ENCODE measurements at regions not wholly inside any gene's neighbourhood (a gene's known extent, or its start where the extent isn't known, plus 50 kb on each side); places are given as distances from the start of the nearest gene placed in this dataset.

DNA sequence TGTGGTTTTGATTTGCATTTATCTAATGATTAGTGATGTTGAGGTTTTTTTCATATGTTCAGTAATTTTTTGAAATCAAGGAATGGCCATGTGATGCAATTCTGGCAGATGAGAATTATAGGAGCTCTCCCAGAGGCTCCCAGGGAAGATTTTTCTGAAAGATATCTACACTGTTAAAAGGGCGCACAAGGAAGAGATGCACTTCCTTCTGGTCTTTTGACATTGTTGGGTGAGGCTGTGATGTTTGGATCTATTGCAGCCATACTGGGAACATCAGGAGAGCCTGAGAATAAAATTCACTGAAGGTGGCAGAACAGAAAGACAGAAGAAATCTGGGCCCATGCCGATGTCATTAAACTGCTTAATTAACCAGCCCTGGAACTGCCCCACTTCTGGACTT is 108.5 kb downstream of the DDX1 start:
- TF ChIP-seq PAX5 (IDR thresholded peaks at IDR 0.05; ENCODE audit: insufficient read depth, low read length, severe bottlenecking) (no peak), POLR2AphosphoS5 (IDR thresholded peaks at IDR 0.05; ENCODE audit: low read depth, low read length) (no peak), SPI1 (IDR thresholded peaks at IDR 0.05; ENCODE audit: low read depth, low read length) (no peak), POLR2A (IDR thresholded peaks at IDR 0.05; ENCODE audit: low read depth, low read length) (no peak), TAF1 (IDR thresholded peaks at IDR 0.05; ENCODE audit: low read depth, low read length) (no peak), POU2F2 (IDR thresholded peaks at IDR 0.05; ENCODE audit: low read depth, low read length) (no peak)
- FAIRE-seq: no peak
- no peak for DNase-seq (ENCODE audit: insufficient read length, low spot score)

DNA sequence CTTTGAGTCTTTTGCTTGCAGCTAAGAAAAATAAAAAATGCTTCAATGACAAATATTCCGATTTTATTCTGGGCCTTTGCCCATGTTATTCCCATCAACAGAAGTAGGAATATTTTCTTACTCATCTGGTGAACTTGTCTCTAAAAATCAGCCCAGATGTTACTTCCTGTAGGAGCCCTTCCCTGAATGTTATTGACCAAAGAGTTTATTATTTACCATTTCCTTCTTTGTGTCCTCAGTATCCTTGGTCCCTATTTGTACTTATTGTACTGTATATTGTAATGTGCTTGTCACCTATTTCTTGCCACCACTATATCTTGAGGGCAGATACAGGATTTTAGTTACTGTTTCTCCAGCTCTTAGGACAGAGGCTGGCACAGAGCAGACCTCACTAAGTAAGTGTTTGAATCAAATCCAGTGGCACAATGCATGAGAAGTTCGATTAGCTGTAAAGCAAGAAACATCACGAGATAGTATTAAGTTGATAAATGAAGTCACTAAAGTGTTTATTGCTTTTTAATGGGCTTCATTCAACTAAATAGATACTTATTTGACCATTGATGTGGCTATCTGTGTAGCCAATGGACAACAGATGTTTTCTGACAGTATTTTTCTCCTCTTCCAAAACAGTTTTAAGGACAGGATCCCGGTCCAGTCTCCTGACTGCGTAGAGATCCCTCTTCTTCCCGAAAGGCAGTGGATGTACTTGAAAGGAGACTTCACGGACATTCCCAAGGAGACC is 109.1 kb downstream of the DDX1 start:
- no peak for FAIRE-seq
- TF ChIP-seq POLR2AphosphoS5 (IDR thresholded peaks at IDR 0.05; ENCODE audit: low read depth, low read length) (no peak), TAF1 (IDR thresholded peaks at IDR 0.05; ENCODE audit: low read depth, low read length) (no peak), POLR2A (IDR thresholded peaks at IDR 0.05; ENCODE audit: low read depth, low read length) (no peak), POU2F2 (IDR thresholded peaks at IDR 0.05; ENCODE audit: low read depth, low read length) (no peak), PAX5 (IDR thresholded peaks at IDR 0.05; ENCODE audit: insufficient read depth, low read length, severe bottlenecking) (no peak), SPI1 (IDR thresholded peaks at IDR 0.05; ENCODE audit: low read depth, low read length) (no peak)

DNA sequence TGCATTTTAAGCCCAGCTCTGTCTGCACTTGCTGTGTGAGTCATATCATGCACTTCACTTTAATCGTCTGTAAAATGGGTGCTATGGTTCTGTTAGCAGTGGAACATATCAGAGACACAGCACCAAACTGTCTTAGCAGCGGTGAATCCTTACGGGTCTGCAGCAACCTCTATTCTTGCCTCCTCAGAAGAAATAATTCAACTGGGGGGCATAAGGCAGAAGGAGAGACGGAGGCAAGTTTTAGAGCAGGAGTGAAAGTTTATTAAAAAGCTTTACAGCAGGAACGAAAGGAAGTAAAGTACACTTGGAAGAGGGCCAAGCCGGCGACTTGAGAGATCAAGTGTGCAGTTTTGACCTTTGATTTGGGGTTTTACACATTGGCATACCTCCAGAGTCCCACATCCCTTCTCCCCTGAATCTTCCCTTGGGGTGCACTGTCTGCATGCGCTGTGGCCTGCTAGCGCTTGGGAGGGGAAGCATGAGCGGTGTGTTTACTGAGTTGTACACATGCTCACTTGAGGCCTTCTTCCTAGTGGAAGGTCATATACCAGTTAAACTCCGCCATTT is 109.8 kb downstream of the DDX1 start:
- FAIRE-seq (no peak), DNase-seq (ENCODE audit: insufficient read length, low spot score) (no peak)
- no peak for TF ChIP-seq PAX5 (IDR thresholded peaks at IDR 0.05; ENCODE audit: insufficient read depth, low read length, severe bottlenecking)
- TF ChIP-seq POLR2AphosphoS5 (IDR thresholded peaks at IDR 0.05; ENCODE audit: low read depth, low read length): no peak
- no peak for TF ChIP-seq TAF1 (IDR thresholded peaks at IDR 0.05; ENCODE audit: low read depth, low read length)
- no peak for TF ChIP-seq POU2F2 (IDR thresholded peaks at IDR 0.05; ENCODE audit: low read depth, low read length)
- TF ChIP-seq SPI1 (IDR thresholded peaks at IDR 0.05; ENCODE audit: low read depth, low read length): no peak
- no peak for TF ChIP-seq POLR2A (IDR thresholded peaks at IDR 0.05; ENCODE audit: low read depth, low read length)

More for the DNA sequence above, 109.1 kb downstream of the DDX1 start:
- DNase-seq (ENCODE audit: insufficient read length, low spot score): no peak

DNA sequence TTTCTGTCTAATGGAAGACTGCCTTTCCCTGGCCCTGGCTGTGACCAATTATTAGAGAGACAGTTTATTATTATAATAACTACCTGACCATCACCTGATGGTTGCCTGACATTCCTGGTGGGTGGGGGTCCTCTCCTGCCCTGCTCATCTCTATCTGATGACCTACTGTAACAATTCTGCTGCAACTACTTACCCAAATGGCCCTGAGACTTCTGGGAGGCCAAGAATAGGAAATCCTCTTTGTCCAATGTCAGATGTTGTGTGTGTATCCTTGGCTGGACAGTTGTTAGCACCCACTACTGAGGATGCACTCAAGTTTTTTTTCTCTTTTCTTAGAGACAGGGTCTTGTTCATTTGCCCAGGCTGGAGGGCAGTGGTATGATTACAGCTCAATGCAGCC is 110.3 kb downstream of the DDX1 start:
- DNase-seq (ENCODE audit: insufficient read length, low spot score) (no peak), FAIRE-seq (no peak)
- TF ChIP-seq TAF1 (IDR thresholded peaks at IDR 0.05; ENCODE audit: low read depth, low read length) (no peak), POLR2A (IDR thresholded peaks at IDR 0.05; ENCODE audit: low read depth, low read length) (no peak), PAX5 (IDR thresholded peaks at IDR 0.05; ENCODE audit: insufficient read depth, low read length, severe bottlenecking) (no peak), SPI1 (IDR thresholded peaks at IDR 0.05; ENCODE audit: low read depth, low read length) (no peak), POU2F2 (IDR thresholded peaks at IDR 0.05; ENCODE audit: low read depth, low read length) (no peak), POLR2AphosphoS5 (IDR thresholded peaks at IDR 0.05; ENCODE audit: low read depth, low read length) (no peak)

DNA sequence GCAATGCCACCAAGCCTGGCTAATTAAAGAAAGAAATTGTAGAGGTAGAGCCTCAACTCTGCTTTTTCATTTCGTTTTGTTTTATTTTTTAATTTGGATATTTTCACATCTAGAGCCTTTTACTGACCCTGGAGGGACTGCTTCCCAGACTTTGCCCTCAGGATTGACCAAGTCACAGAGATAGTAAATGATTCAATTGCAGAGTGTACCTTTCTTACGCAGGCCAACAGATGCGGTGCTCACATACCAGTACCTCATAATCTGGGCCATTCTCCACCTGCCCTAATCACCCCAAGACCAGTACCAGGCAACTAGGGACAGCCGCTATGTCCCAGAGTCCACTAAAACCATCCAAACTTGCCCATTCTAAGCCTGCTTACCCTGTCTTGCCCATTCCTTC is 110.8 kb downstream of the DDX1 start:
- no peak for DNase-seq (ENCODE audit: insufficient read length, low spot score)
- FAIRE-seq: no peak
- TF ChIP-seq POLR2A (IDR thresholded peaks at IDR 0.05; ENCODE audit: low read depth, low read length) (no peak), TAF1 (IDR thresholded peaks at IDR 0.05; ENCODE audit: low read depth, low read length) (no peak), POLR2AphosphoS5 (IDR thresholded peaks at IDR 0.05; ENCODE audit: low read depth, low read length) (no peak), PAX5 (IDR thresholded peaks at IDR 0.05; ENCODE audit: insufficient read depth, low read length, severe bottlenecking) (no peak), SPI1 (IDR thresholded peaks at IDR 0.05; ENCODE audit: low read depth, low read length) (no peak), POU2F2 (IDR thresholded peaks at IDR 0.05; ENCODE audit: low read depth, low read length) (no peak)

DNA sequence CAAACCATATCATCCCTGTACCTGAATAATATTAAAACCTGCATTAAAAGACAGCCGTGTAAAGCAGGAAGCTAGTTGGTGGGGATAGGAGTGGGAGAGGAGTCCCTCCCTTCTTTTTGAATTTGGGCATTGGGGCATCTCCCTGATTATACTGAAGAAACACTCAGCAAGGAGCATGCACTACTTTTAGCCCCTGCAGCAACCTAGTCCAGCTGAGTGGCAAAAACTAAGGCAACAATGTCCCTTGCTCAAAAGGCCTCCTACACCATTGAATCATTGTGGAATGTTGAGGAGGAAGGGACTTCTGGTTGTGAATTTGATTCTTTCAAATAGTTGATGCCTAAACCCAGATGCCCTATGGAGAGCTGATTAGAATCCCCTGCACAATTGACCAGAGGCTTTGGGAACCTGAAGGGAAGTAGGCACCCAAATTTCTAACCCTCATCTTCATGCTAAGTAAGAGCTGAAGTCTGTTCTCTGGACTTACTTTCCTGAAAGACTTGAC is 111.7 kb downstream of the DDX1 start:
- no peak for FAIRE-seq
- no peak for DNase-seq (ENCODE audit: insufficient read length, low spot score)
- TF ChIP-seq TAF1 (IDR thresholded peaks at IDR 0.05; ENCODE audit: low read depth, low read length): no peak

DNA sequence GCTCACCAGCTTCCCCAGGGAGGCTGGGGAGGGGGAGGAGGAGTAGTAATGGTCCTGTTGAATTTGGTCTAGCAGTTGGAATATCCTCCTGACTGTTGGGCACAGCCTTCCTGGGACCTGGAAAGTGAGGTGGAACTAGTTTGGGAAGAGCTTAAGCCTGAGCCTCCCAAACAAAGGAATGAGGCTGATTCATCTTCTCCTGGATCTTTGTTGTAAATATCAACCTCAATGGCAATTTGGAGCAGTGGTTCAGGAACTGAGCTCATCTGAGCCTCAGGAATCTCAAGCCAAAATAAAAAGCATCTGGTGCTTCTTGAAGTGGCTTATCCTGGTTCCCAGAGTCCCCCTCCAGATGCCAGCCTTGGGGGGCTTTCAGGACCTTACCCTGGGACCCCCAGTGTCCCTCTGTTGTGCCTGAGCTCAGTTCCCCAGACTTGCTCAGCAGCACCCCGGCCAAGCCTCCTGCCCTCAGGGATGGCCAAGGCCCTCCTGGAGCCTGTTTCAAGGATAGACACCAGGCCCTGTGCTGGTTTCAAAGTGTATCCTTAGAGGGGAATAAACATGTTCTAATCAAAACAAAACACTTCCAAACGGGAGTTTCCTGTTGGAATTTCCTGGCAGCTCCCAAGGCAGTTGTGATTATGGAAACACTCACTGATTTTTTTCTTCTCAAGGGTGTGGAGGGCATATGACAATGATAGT is 112.6 kb downstream of the DDX1 start:
- no peak for FAIRE-seq
- DNase-seq (ENCODE audit: insufficient read length, low spot score): no peak
- no peak for TF ChIP-seq TAF1 (IDR thresholded peaks at IDR 0.05; ENCODE audit: low read depth, low read length)
- no peak for TF ChIP-seq PAX5 (IDR thresholded peaks at IDR 0.05; ENCODE audit: insufficient read depth, low read length, severe bottlenecking)

DNA sequence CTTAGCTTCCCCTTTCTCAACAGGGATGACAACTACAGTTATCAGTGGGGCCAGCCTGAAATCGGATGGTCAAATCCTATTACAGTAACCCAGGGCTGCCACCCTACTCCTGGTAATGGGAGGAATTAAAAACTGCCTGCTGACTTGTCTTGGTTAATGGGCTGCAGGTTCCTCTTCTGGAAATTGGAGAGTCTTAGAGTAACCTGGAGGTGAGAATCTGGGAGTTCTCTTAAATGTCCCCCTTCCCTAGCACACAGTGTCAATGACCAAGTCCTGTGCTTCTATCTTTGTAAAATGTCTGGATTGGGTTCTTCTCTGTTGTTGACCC is 113.1 kb downstream of the DDX1 start:
- TF ChIP-seq POLR2AphosphoS5 (IDR thresholded peaks at IDR 0.05; ENCODE audit: low read depth, low read length): no peak
- TF ChIP-seq TAF1 (IDR thresholded peaks at IDR 0.05; ENCODE audit: low read depth, low read length): no peak
- TF ChIP-seq POU2F2 (IDR thresholded peaks at IDR 0.05; ENCODE audit: low read depth, low read length): no peak
- no peak for TF ChIP-seq POLR2A (IDR thresholded peaks at IDR 0.05; ENCODE audit: low read depth, low read length)
- no peak for TF ChIP-seq PAX5 (IDR thresholded peaks at IDR 0.05; ENCODE audit: insufficient read depth, low read length, severe bottlenecking)
- no peak for TF ChIP-seq SPI1 (IDR thresholded peaks at IDR 0.05; ENCODE audit: low read depth, low read length)
- DNase-seq (ENCODE audit: insufficient read length, low spot score) (no peak), FAIRE-seq (no peak)

DNA sequence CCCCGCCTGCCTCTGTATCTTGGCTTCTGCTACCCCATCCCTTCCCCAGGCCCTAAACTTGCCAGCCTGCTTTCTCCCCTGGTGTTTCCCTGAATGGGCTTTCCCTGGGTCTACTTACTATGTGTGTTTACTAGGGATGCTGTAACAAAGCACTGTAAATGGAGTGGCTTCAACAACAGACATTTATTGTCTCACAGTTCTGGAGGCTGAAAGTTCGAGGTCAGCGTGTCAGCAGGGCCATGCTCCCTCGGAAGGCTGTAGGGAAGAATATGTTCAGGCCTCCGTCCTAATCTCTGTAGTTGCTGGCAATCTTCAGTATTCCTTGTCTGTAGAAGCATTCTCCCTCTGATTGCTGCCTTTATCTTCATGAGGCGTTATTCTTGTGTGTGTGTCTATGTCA is 113.6 kb downstream of the DDX1 start:
- TF ChIP-seq POLR2AphosphoS5 (IDR thresholded peaks at IDR 0.05; ENCODE audit: low read depth, low read length) (no peak), TAF1 (IDR thresholded peaks at IDR 0.05; ENCODE audit: low read depth, low read length) (no peak), POLR2A (IDR thresholded peaks at IDR 0.05; ENCODE audit: low read depth, low read length) (no peak), PAX5 (IDR thresholded peaks at IDR 0.05; ENCODE audit: insufficient read depth, low read length, severe bottlenecking) (no peak), SPI1 (IDR thresholded peaks at IDR 0.05; ENCODE audit: low read depth, low read length) (no peak), POU2F2 (IDR thresholded peaks at IDR 0.05; ENCODE audit: low read depth, low read length) (no peak)
- FAIRE-seq (no peak), DNase-seq (ENCODE audit: insufficient read length, low spot score) (no peak)
